ENCODE measurements at regions not wholly inside any gene's neighbourhood (a gene's known extent, or its start where the extent isn't known, plus 50 kb on each side); places are given as distances from the start of the nearest gene placed in this dataset.
"Not testable (repeated sequence)": the region's sequence is repeated elsewhere in the genome, so short reads cannot be mapped to it uniquely, and the experiment has no call there.

DNA sequence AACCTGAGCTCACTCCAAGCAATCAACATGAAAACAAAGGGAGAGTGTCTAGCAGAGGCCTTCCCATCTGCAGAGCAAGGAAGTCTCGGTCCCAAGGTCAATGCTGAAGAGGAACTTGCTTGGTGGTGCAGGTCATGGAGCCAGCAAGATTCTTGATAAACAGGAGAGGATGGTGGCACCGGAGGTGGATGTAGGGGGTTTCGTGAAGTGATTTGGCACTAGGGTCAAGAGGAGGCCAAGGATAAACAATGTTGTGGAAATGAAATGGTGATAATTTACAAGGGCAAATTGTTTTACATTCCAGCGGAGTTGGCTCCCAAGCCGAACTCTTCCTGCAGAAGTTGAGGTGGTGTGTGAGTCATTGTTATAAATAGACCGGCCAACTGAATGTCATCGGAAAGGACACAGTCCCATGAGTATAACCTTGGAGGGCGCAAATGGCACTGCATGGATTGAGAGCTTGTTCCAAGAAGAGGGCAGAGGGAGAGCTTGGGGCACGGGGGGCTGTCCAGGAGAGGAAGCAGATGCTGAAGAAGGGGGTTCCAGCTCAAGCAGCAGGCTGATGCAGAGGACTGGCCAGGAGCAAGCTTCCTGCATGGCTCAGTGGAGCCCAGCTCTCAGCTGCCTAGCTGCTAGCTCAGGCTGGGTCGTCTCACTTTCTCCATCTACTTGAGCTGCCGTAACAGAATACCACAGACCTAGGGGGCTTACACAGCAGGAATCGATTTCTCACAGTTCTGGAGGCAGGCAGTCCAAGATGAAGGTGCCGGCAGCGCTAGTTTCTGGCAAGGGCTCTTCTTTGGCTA lies 136.6 kb downstream of the COPRS start:
- Histone ChIP-seq H3K4me3 (ENCODE audit: low read length in 3 of 3) (peak overlapping the region in 1 of 3 donors; percentile 49), H3K9me3 (ENCODE audit: control insufficient read depth in 3 of 3, low read length in 3 of 3) (no peaks in the 10 kb centered on the region), H3K9ac (ENCODE audit: low read depth in 1 of 3, low read length in 3 of 3) (no peak overlapping the region), H3K4me1 (ENCODE audit: control insufficient read depth in 3 of 3, insufficient read depth in 3 of 3, low read length in 3 of 3) (peaks cover 4 to 17% (median 16%) of the 10 kb centered on the region in 3 donors), H3K27ac (ENCODE audit: low read depth, low read length) (no peak overlapping the region), H3K36me3 (ENCODE audit: control insufficient read depth in 3 of 3, insufficient read depth in 3 of 3, low read length in 3 of 3) (no peaks in the 10 kb centered on the region), H3K27me3 (ENCODE audit: control insufficient read depth in 3 of 3, insufficient read depth in 3 of 3, low read length in 3 of 3) (peaks cover 0 to 3% (median 0%) of the 10 kb centered on the region in 3 donors)

GRCh38 chr17:31721291-31722025 lies 137.6 kb downstream of the COPRS start:
- no peak overlapping the region for H3K27ac ChIP-seq (ENCODE audit: low read depth, low read length)

DNA sequence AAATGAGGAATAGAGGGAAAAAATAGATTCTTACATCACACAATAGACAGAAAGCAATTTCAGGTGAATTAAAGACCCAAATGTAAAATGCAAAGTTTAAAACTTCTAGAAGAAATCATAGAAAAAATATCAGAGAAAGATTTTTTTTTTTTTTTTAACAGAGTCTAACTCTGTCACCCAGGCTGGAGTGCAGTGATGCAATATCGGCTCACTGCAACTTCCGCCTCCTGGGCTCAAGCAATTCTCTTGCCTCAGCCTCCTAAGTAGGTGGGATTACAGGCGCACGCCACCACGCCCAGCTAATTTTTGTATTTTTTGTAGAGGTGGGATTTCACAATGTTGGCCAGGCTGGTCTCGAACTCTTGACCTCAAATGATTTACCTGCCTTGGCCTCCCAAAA lies 141.8 kb downstream of the COPRS start:
- H3K9ac ChIP-seq (ENCODE audit: low read depth in 1 of 3, low read length in 3 of 3); H3K27me3 ChIP-seq (ENCODE audit: control insufficient read depth in 3 of 3, insufficient read depth in 3 of 3, low read length in 3 of 3); H3K4me3 ChIP-seq (ENCODE audit: low read length in 3 of 3); H3K9me3 ChIP-seq (ENCODE audit: control insufficient read depth in 3 of 3, low read length in 3 of 3); H3K36me3 ChIP-seq (ENCODE audit: control insufficient read depth in 3 of 3, insufficient read depth in 3 of 3, low read length in 3 of 3); H3K27ac ChIP-seq (ENCODE audit: low read depth, low read length): not testable (repeated sequence)
- peaks cover 0 to 11% (median 10%) of the 10 kb centered on the region in 3 donors for H3K4me1 ChIP-seq (ENCODE audit: control insufficient read depth in 3 of 3, insufficient read depth in 3 of 3, low read length in 3 of 3)

More at GRCh38 chr17:31721291-31722025, 137.6 kb downstream of the COPRS start:
- no peak overlapping the region for H3K9ac ChIP-seq (ENCODE audit: low read depth in 1 of 3, low read length in 3 of 3)
- H3K27me3 ChIP-seq (ENCODE audit: control insufficient read depth in 3 of 3, insufficient read depth in 3 of 3, low read length in 3 of 3), result peaks cover 0 to 3% (median 0%) of the 10 kb centered on the region in 3 donors
- H3K9me3 ChIP-seq (ENCODE audit: control insufficient read depth in 3 of 3, low read length in 3 of 3), result no peaks in the 10 kb centered on the region
- no peaks in the 10 kb centered on the region for H3K36me3 ChIP-seq (ENCODE audit: control insufficient read depth in 3 of 3, insufficient read depth in 3 of 3, low read length in 3 of 3)
- peak overlapping the region in 1 of 3 donors; percentile 49 for H3K4me3 ChIP-seq (ENCODE audit: low read length in 3 of 3)
- peaks cover 4 to 17% (median 16%) of the 10 kb centered on the region in 3 donors for H3K4me1 ChIP-seq (ENCODE audit: control insufficient read depth in 3 of 3, insufficient read depth in 3 of 3, low read length in 3 of 3)

- no peak overlapping the region for H3K4me3 ChIP-seq (ENCODE audit: low read length in 3 of 3)
- H3K27ac ChIP-seq (ENCODE audit: low read depth, low read length), result no peak overlapping the region
- H3K36me3 ChIP-seq (ENCODE audit: control insufficient read depth in 3 of 3, insufficient read depth in 3 of 3, low read length in 3 of 3), result no peaks in the 10 kb centered on the region
- H3K4me1 ChIP-seq (ENCODE audit: control insufficient read depth in 3 of 3, insufficient read depth in 3 of 3, low read length in 3 of 3), result no peaks in the 10 kb centered on the region
- H3K9me3 ChIP-seq (ENCODE audit: control insufficient read depth in 3 of 3, low read length in 3 of 3), result no peaks in the 10 kb centered on the region
- H3K27me3 ChIP-seq (ENCODE audit: control insufficient read depth in 3 of 3, insufficient read depth in 3 of 3, low read length in 3 of 3), result no peaks in the 10 kb centered on the region
- H3K9ac ChIP-seq (ENCODE audit: low read depth in 1 of 3, low read length in 3 of 3), result no peak overlapping the region
Observed at GRCh38 chr17:31715446-31715845, 143.6 kb downstream of the COPRS start.

DNA sequence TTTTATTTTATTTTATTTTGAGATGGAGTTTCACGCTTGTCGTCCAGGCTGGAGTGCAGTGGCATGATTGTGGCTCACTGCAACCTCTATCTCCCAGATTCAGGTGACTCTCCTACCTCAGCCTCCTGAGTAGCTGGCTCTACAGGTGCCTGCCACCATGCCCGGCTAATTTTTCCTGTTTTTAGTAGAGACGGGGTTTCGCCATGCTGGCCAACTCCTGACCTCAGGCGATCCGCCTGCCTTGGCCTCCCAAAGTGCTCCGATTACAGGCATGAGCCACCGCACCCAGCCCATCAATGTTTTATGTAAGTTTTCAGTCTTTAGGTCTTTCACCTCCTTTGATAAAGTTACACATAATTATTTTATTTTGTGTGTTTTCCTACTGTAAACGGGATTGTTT lies 154.6 kb downstream of the COPRS start:
- no peaks in the 10 kb centered on the region for H3K27me3 ChIP-seq (ENCODE audit: control insufficient read depth in 3 of 3, insufficient read depth in 3 of 3, low read length in 3 of 3)
- no peak overlapping the region for H3K9ac ChIP-seq (ENCODE audit: low read depth in 1 of 3, low read length in 3 of 3)
- no peak overlapping the region for H3K27ac ChIP-seq (ENCODE audit: low read depth, low read length)
- no peaks in the 10 kb centered on the region for H3K36me3 ChIP-seq (ENCODE audit: control insufficient read depth in 3 of 3, insufficient read depth in 3 of 3, low read length in 3 of 3)
- H3K4me1 ChIP-seq (ENCODE audit: control insufficient read depth in 3 of 3, insufficient read depth in 3 of 3, low read length in 3 of 3), result no peaks in the 10 kb centered on the region
- no peaks in the 10 kb centered on the region for H3K9me3 ChIP-seq (ENCODE audit: control insufficient read depth in 3 of 3, low read length in 3 of 3)
- H3K4me3 ChIP-seq (ENCODE audit: low read length in 3 of 3), result no peak overlapping the region

DNA sequence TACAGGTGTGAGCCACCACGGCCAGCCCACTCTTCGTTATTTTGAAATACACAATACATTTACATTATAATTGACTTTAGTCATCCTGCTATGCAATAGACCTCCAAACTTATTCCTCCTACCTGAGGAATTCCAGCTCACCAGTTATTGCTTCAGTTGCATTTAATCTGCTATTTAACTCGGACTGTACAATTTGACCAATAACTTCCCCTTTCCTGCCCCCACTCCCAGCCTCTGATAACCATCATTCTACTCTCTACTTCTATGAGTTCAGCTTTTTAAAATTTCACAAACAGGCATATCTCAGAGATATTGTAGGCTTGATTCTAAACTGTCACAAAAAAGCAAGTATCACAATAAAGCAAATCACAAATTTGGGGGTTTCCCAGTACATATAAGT lies 157.0 kb downstream of the COPRS start:
- Histone ChIP-seq H3K36me3 (ENCODE audit: control insufficient read depth in 3 of 3, insufficient read depth in 3 of 3, low read length in 3 of 3) (no peaks in the 10 kb centered on the region), H3K4me1 (ENCODE audit: control insufficient read depth in 3 of 3, insufficient read depth in 3 of 3, low read length in 3 of 3) (peaks cover under 1 to 3% (median 3%) of the 10 kb centered on the region in 3 donors), H3K27me3 (ENCODE audit: control insufficient read depth in 3 of 3, insufficient read depth in 3 of 3, low read length in 3 of 3) (peaks cover 0 to under 1% (median 0%) of the 10 kb centered on the region in 3 donors), H3K27ac (ENCODE audit: low read depth, low read length) (no peak overlapping the region), H3K4me3 (ENCODE audit: low read length in 3 of 3) (no peak overlapping the region), H3K9ac (ENCODE audit: low read depth in 1 of 3, low read length in 3 of 3) (no peak overlapping the region), H3K9me3 (ENCODE audit: control insufficient read depth in 3 of 3, low read length in 3 of 3) (no peaks in the 10 kb centered on the region)

DNA sequence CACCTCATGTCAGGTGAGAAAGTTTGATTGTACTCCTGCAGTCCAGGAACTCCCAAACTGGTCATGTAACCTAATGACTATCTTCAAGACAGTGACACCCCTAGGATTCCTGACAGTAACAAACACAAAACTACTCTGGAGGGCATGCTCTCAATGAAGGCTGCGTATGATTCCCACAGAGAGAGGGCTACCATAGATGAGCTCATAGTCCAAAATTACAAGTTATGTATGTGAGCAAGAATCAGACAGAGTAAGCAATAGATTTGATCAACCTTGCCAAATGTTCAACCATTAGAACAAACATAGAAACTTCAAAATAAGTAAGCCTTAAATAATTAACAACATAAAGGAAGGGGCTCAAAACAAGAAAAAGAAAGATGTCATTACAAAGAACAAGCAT lies 158.1 kb downstream of the COPRS start:
- Histone ChIP-seq H3K9me3 (ENCODE audit: control insufficient read depth in 3 of 3, low read length in 3 of 3) (no peaks in the 10 kb centered on the region), H3K27ac (ENCODE audit: low read depth, low read length) (no peak overlapping the region), H3K4me1 (ENCODE audit: control insufficient read depth in 3 of 3, insufficient read depth in 3 of 3, low read length in 3 of 3) (peaks cover 9 to 14% (median 13%) of the 10 kb centered on the region in 3 donors), H3K27me3 (ENCODE audit: control insufficient read depth in 3 of 3, insufficient read depth in 3 of 3, low read length in 3 of 3) (peaks cover 0 to 3% (median 0%) of the 10 kb centered on the region in 3 donors), H3K36me3 (ENCODE audit: control insufficient read depth in 3 of 3, insufficient read depth in 3 of 3, low read length in 3 of 3) (no peaks in the 10 kb centered on the region), H3K9ac (ENCODE audit: low read depth in 1 of 3, low read length in 3 of 3) (no peak overlapping the region), H3K4me3 (ENCODE audit: low read length in 3 of 3) (no peak overlapping the region)

DNA sequence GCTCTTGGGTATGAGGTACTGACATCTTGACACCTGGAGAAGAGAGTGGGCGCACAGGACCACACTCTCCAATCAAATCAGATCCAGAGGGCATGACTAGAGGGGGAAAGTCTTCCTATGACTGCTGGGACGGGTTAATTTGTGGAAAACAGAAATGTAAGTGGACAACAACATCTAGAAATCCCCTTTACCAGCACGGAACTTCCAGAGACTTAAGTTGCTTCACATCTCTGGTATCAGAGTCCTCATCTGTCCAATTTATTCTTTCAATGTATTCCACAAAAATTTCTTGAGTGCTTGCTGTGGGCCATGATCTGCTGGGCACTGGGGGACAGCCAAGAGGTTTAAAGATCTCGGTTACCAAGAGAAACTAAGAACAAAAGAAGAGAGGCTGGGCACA lies 159.2 kb downstream of the COPRS start:
- H3K4me3 ChIP-seq (ENCODE audit: low read length in 3 of 3), result no peak overlapping the region
- H3K9ac ChIP-seq (ENCODE audit: low read depth in 1 of 3, low read length in 3 of 3), result no peak overlapping the region
- H3K4me1 ChIP-seq (ENCODE audit: control insufficient read depth in 3 of 3, insufficient read depth in 3 of 3, low read length in 3 of 3), result peaks cover 16 to 22% (median 21%) of the 10 kb centered on the region in 3 donors
- H3K9me3 ChIP-seq (ENCODE audit: control insufficient read depth in 3 of 3, low read length in 3 of 3), result no peaks in the 10 kb centered on the region
- no peaks in the 10 kb centered on the region for H3K36me3 ChIP-seq (ENCODE audit: control insufficient read depth in 3 of 3, insufficient read depth in 3 of 3, low read length in 3 of 3)
- H3K27ac ChIP-seq (ENCODE audit: low read depth, low read length), result no peak overlapping the region
- peaks cover 0 to 3% (median 0%) of the 10 kb centered on the region in 3 donors for H3K27me3 ChIP-seq (ENCODE audit: control insufficient read depth in 3 of 3, insufficient read depth in 3 of 3, low read length in 3 of 3)

DNA sequence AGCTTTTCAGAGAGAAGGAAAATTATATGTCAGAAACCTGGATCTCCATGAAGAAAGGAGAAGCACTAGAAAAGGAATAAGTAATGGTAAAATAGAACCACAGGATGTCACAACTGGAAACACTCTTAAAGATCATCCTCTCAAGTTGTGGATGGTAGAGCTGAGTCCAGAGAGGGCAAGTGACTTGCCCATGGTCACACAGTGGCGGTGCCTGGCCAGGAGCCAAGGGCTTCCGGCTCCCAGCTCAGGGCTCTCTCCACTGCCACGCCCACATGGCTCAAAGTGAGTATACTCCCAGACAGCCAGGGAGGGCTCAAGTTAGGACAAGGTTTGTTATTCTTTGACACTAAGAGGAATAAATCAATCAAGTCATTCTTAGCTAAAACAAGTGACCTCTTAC lies 159.8 kb downstream of the COPRS start:
- Histone ChIP-seq H3K36me3 (ENCODE audit: control insufficient read depth in 3 of 3, insufficient read depth in 3 of 3, low read length in 3 of 3) (no peaks in the 10 kb centered on the region), H3K9me3 (ENCODE audit: control insufficient read depth in 3 of 3, low read length in 3 of 3) (no peaks in the 10 kb centered on the region), H3K4me1 (ENCODE audit: control insufficient read depth in 3 of 3, insufficient read depth in 3 of 3, low read length in 3 of 3) (peaks cover 16 to 24% (median 21%) of the 10 kb centered on the region in 3 donors), H3K9ac (ENCODE audit: low read depth in 1 of 3, low read length in 3 of 3) (no peak overlapping the region), H3K27ac (ENCODE audit: low read depth, low read length) (no peak overlapping the region), H3K4me3 (ENCODE audit: low read length in 3 of 3) (no peak overlapping the region), H3K27me3 (ENCODE audit: control insufficient read depth in 3 of 3, insufficient read depth in 3 of 3, low read length in 3 of 3) (peaks cover 0 to 3% (median 0%) of the 10 kb centered on the region in 3 donors)

GRCh38 chr17:31698751-31699150 lies 160.3 kb downstream of the COPRS start:
- Histone ChIP-seq H3K4me3 (ENCODE audit: low read length in 3 of 3) (no peak overlapping the region), H3K27ac (ENCODE audit: low read depth, low read length) (no peak overlapping the region), H3K27me3 (ENCODE audit: control insufficient read depth in 3 of 3, insufficient read depth in 3 of 3, low read length in 3 of 3) (peaks cover 0 to 4% (median 0%) of the 10 kb centered on the region in 3 donors), H3K9me3 (ENCODE audit: control insufficient read depth in 3 of 3, low read length in 3 of 3) (no peaks in the 10 kb centered on the region), H3K9ac (ENCODE audit: low read depth in 1 of 3, low read length in 3 of 3) (no peak overlapping the region), H3K36me3 (ENCODE audit: control insufficient read depth in 3 of 3, insufficient read depth in 3 of 3, low read length in 3 of 3) (no peaks in the 10 kb centered on the region), H3K4me1 (ENCODE audit: control insufficient read depth in 3 of 3, insufficient read depth in 3 of 3, low read length in 3 of 3) (peaks cover 17 to 28% (median 26%) of the 10 kb centered on the region in 3 donors)
